ENCODE measurements at regions not wholly inside any gene's neighbourhood (a gene's known extent, or its start where the extent isn't known, plus 50 kb on each side); places are given as distances from the start of the nearest gene placed in this dataset.

- TF ChIP-seq PAX5 (IDR thresholded peaks at IDR 0.05; ENCODE audit: insufficient read depth, low read length, severe bottlenecking), result no peak
- no peak for TF ChIP-seq POLR2A (IDR thresholded peaks at IDR 0.05; ENCODE audit: low read depth, low read length)
- TF ChIP-seq POLR2AphosphoS5 (IDR thresholded peaks at IDR 0.05; ENCODE audit: low read depth, low read length), result no peak
- TF ChIP-seq SPI1 (IDR thresholded peaks at IDR 0.05; ENCODE audit: low read depth, low read length), result no peak
- no peak for TF ChIP-seq TAF1 (IDR thresholded peaks at IDR 0.05; ENCODE audit: low read depth, low read length)
- TF ChIP-seq POU2F2 (IDR thresholded peaks at IDR 0.05; ENCODE audit: low read depth, low read length), result no peak
Measured at GRCh38 chr2:198479065-198479464, 674.7 kb downstream of the PLCL1 start.

Measured in GM12891 (cell line).